ENCODE measurements at regions not wholly inside any gene's neighbourhood (a gene's known extent, or its start where the extent isn't known, plus 50 kb on each side); places are given as distances from the start of the nearest gene placed in this dataset.

GRCh38 chr15:62805502-62805901 is 237.0 kb upstream of the TPM1 start:
- no peak overlapping the region for H3K4me3 ChIP-seq (replicated peaks; ENCODE audit: insufficient read depth, low read length)
- TF ChIP-seq CTCF (IDR thresholded peaks at IDR 0.05; ENCODE audit: insufficient read depth, low read length), result no peak
- TF ChIP-seq POLR2AphosphoS5 (IDR thresholded peaks at IDR 0.05; ENCODE audit: low read depth), result no peak
- no peak for TF ChIP-seq SPI1 (IDR thresholded peaks at IDR 0.05; ENCODE audit: borderline replicate concordance, low read depth)
- TF ChIP-seq GABPA (IDR thresholded peaks at IDR 0.05; ENCODE audit: low read depth), result no peak
- no peaks in the 10 kb centered on the region for H3K27me3 ChIP-seq (ENCODE audit: insufficient read depth, poor library complexity, severe bottlenecking)
- H3K27ac ChIP-seq (replicated peaks), result no peak overlapping the region
- no peak for DNase-seq (ENCODE audit: low read depth in 1 of 2, low spot score in 1 of 2)

- no peaks in the 10 kb centered on the region for H3K27me3 ChIP-seq (ENCODE audit: insufficient read depth, poor library complexity, severe bottlenecking)
- no peak for DNase-seq (ENCODE audit: low read depth in 1 of 2, low spot score in 1 of 2)
- H3K4me3 ChIP-seq (replicated peaks; ENCODE audit: insufficient read depth, low read length), result no peak overlapping the region
- TF ChIP-seq GABPA (IDR thresholded peaks at IDR 0.05; ENCODE audit: low read depth), result no peak
- no peak for TF ChIP-seq REST (IDR thresholded peaks at IDR 0.05; ENCODE audit: insufficient replicate concordance, low read depth)
- no peak for TF ChIP-seq SPI1 (IDR thresholded peaks at IDR 0.05; ENCODE audit: borderline replicate concordance, low read depth)
- no peak for TF ChIP-seq CTCF (IDR thresholded peaks at IDR 0.05; ENCODE audit: insufficient read depth, low read length)
- TF ChIP-seq POLR2AphosphoS5 (IDR thresholded peaks at IDR 0.05; ENCODE audit: low read depth), result no peak
- no peak overlapping the region for H3K27ac ChIP-seq (replicated peaks)
Observed at GRCh38 chr15:62807539-62808130, 234.9 kb upstream of the TPM1 start.

- TF ChIP-seq CTCF (IDR thresholded peaks at IDR 0.05; ENCODE audit: insufficient read depth, low read length) (no peak), SPI1 (IDR thresholded peaks at IDR 0.05; ENCODE audit: borderline replicate concordance, low read depth) (no peak), GABPA (IDR thresholded peaks at IDR 0.05; ENCODE audit: low read depth) (no peak)
- Histone ChIP-seq H3K27ac (replicated peaks) (no peak overlapping the region), H3K4me3 (replicated peaks; ENCODE audit: insufficient read depth, low read length) (no peak overlapping the region), H3K27me3 (ENCODE audit: insufficient read depth, poor library complexity, severe bottlenecking) (no peaks in the 10 kb centered on the region)
- no peak for DNase-seq (ENCODE audit: low read depth in 1 of 2, low spot score in 1 of 2)
Observed at GRCh38 chr15:62809115-62809967, 233.2 kb upstream of the TPM1 start.

- no peak for TF ChIP-seq REST (IDR thresholded peaks at IDR 0.05; ENCODE audit: insufficient replicate concordance, low read depth)
- no peak for TF ChIP-seq POLR2AphosphoS5 (IDR thresholded peaks at IDR 0.05; ENCODE audit: low read depth)
- no peak for TF ChIP-seq CTCF (IDR thresholded peaks at IDR 0.05; ENCODE audit: insufficient read depth, low read length)
- no peak for TF ChIP-seq SPI1 (IDR thresholded peaks at IDR 0.05; ENCODE audit: borderline replicate concordance, low read depth)
- TF ChIP-seq GABPA (IDR thresholded peaks at IDR 0.05; ENCODE audit: low read depth), result no peak
- peaks cover 2% of the 10 kb centered on the region for H3K27me3 ChIP-seq (ENCODE audit: insufficient read depth, poor library complexity, severe bottlenecking)
Observed at GRCh38 chr15:62809968-62810260, 232.6 kb upstream of the TPM1 start.

More at GRCh38 chr15:62809968-62810260, 232.6 kb upstream of the TPM1 start:
- Histone ChIP-seq H3K4me3 (replicated peaks; ENCODE audit: insufficient read depth, low read length) (no peak overlapping the region), H3K27ac (replicated peaks) (no peak overlapping the region)
- DNase-seq (ENCODE audit: low read depth in 1 of 2, low spot score in 1 of 2), result no peak
